IMR-90 (cell line): ENCODE measurements at regions not wholly inside any gene's neighbourhood (a gene's known extent, or its start where the extent isn't known, plus 50 kb on each side); places are given as distances from the start of the nearest gene placed in this dataset.

Experiments
- ATAC-seq: fragments of 200-7000 bp; cut with Tn5 transposase; 2 replicates; pipeline ENCODE4 v1.9.1; 2020; ENCODE audit warnings: low read depth, mild to moderate bottlenecking, moderate library complexity
- BruUV-seq: library from RNA; stranded (reverse); fragments of 400-500 nt; replicated peaks from 2 replicates; lab custom pipeline; 2021; lab: Mats Ljungman, UMichigan
- CTCF ChIA-PET: fragments of 300-600 bp; formaldehyde crosslinking; extraction: SDS; loops from one replicate; lab custom pipeline; 2021; ENCODE audit warnings: antibody characterized with exemption; lab: Yijun Ruan, JAX
- POLR2A ChIA-PET: fragments of 300-600 bp; sonication (Branson Sonifier 250); formaldehyde crosslinking; loops from one replicate; lab custom pipeline; 2022; ENCODE audit warnings: antibody characterized with exemption; ENCODE audit not compliant: unreplicated experiment; lab: Charles Lee
- DNase-seq: peaks from one replicate; pipeline ENCODE4 v3.0.0; 2013
- H2AFZ ChIP-seq: replicated peaks from 2 replicates; pipeline ENCODE3; 2013; ENCODE audit warnings: low read length, mild to moderate bottlenecking; ENCODE audit not compliant: poor library complexity
- H2AK5ac ChIP-seq: 2 replicates; pipeline ENCODE4 v1.6.1; 2013; ENCODE audit warnings: low read depth, low read length, inconsistent platforms
- H2AK9ac ChIP-seq: replicated peaks from 2 replicates; pipeline ENCODE3; 2013; ENCODE audit warnings: mild to moderate bottlenecking, low read depth, low read length, moderate library complexity; ENCODE audit not compliant: poor library complexity
- H2BK120ac ChIP-seq: 2 replicates; pipeline ENCODE4 v1.6.1; 2013; ENCODE audit warnings: low read depth, low read length, inconsistent platforms
- H2BK15ac ChIP-seq: 3 replicates; pipeline ENCODE4 v1.6.1; 2013; ENCODE audit warnings: low read depth, low read length, inconsistent platforms
- H2BK20ac ChIP-seq: 2 replicates; pipeline ENCODE4 v1.6.1; 2013; ENCODE audit warnings: low read depth, mild to moderate bottlenecking, inconsistent platforms, low read length, moderate library complexity
- H2BK5ac ChIP-seq: 2 replicates; pipeline ENCODE4 v1.6.1; 2013; ENCODE audit warnings: mild to moderate bottlenecking, low read depth, low read length, inconsistent platforms; ENCODE audit not compliant: poor library complexity, severe bottlenecking
- H3K14ac ChIP-seq: replicated peaks from 2 replicates; pipeline ENCODE4 v1.6.1; 2013; ENCODE audit warnings: low read depth, low read length, inconsistent platforms
- H3K18ac ChIP-seq: 2 replicates; pipeline ENCODE4 v1.6.1; 2013; ENCODE audit warnings: low read depth, low read length, control low read depth
- H3K23ac ChIP-seq: 2 replicates; pipeline ENCODE4 v1.6.1; 2013; ENCODE audit warnings: low read depth, low read length, inconsistent platforms
- H3K27ac ChIP-seq: 2 replicates; pipeline ENCODE4 v1.5.1; 2013; ENCODE audit warnings: mild to moderate bottlenecking, control low read depth, low read length; ENCODE audit not compliant: insufficient read depth
- H3K27me3 ChIP-seq: 2 replicates; pipeline ENCODE4 v1.6.1; 2013; ENCODE audit warnings: low read length; ENCODE audit not compliant: control insufficient read depth, insufficient read depth
- H3K36me3 ChIP-seq: 2 replicates; pipeline ENCODE4 v1.6.1; 2013; ENCODE audit warnings: low read length, mixed read lengths; ENCODE audit not compliant: control insufficient read depth, insufficient read depth
- H3K4ac ChIP-seq: 2 replicates; pipeline ENCODE4 v1.6.1; 2013; ENCODE audit warnings: low read depth, low read length, inconsistent platforms
- H3K4me1 ChIP-seq: 2 replicates; pipeline ENCODE4 v1.6.1; 2013; ENCODE audit warnings: low read length, mixed read lengths; ENCODE audit not compliant: control insufficient read depth, insufficient read depth
- H3K4me2 ChIP-seq: 2 replicates; pipeline ENCODE4 v1.6.1; 2013; ENCODE audit warnings: low read depth, mild to moderate bottlenecking, control low read depth, low read length, moderate library complexity
- H3K4me3 ChIP-seq: 2 replicates; pipeline ENCODE4 v1.5.1; 2013; ENCODE audit warnings: low read depth, mild to moderate bottlenecking, control low read depth, low read length, moderate library complexity; ENCODE audit not compliant: insufficient read depth
- H3K56ac ChIP-seq: 2 replicates; pipeline ENCODE4 v1.6.1; 2013; ENCODE audit warnings: low read length, inconsistent platforms; ENCODE audit not compliant: insufficient read depth; ENCODE audit errors: extremely low read depth
- H3K79me1 ChIP-seq, 2 experiments: 2 replicates each; pipeline ENCODE4 v1.6.1; 2013; ENCODE audit warnings: low read length in 2 of 2, inconsistent platforms in 1 of 2, low read depth in 1 of 2
- H3K9ac ChIP-seq: 2 replicates; pipeline ENCODE4 v1.6.1; 2013; ENCODE audit warnings: low read depth, low read length, control low read depth
- H3K9me1 ChIP-seq: 2 replicates; pipeline ENCODE4 v1.6.1; 2013; ENCODE audit warnings: low read length, inconsistent platforms; ENCODE audit not compliant: insufficient read depth
- H3K9me3 ChIP-seq: 2 replicates; pipeline ENCODE4 v1.6.1; 2013; ENCODE audit warnings: low read length; ENCODE audit not compliant: control insufficient read depth, insufficient read depth
- H4K20me1 ChIP-seq: 2 replicates; pipeline ENCODE4 v1.6.1; 2013; ENCODE audit warnings: low read length, inconsistent platforms; ENCODE audit not compliant: insufficient read depth
- H4K5ac ChIP-seq: 2 replicates; pipeline ENCODE4 v1.6.1; 2013; ENCODE audit warnings: mild to moderate bottlenecking, low read depth, low read length, control low read depth
- H4K8ac ChIP-seq, 2 experiments: 2 replicates each; pipeline ENCODE4 v1.6.1; 2013; ENCODE audit warnings: low read depth in 2 of 2, low read length in 2 of 2, control low read depth in 1 of 2, inconsistent platforms in 1 of 2
- H4K91ac ChIP-seq: 2 replicates; pipeline ENCODE4 v1.6.1; 2013; ENCODE audit warnings: low read depth, low read length, inconsistent platforms; ENCODE audit not compliant: insufficient read depth
- CEBPB ChIP-seq: IDR thresholded peaks from 2 replicates; pipeline ENCODE4 v1.6.1; 2012; ENCODE audit warnings: low read depth, low read length, improper control_type of control experiment
- CHD1 ChIP-seq: IDR thresholded peaks from 2 replicates; pipeline ENCODE4 v1.6.1; 2012; ENCODE audit warnings: low read depth, low read length, improper control_type of control experiment
- MAFK ChIP-seq: IDR thresholded peaks from 2 replicates; pipeline ENCODE4 v1.6.1; 2012; ENCODE audit warnings: low read depth, low read length, improper control_type of control experiment
- MAZ ChIP-seq: IDR thresholded peaks from 2 replicates; pipeline ENCODE4 v1.6.1; 2012; ENCODE audit warnings: low read depth, mild to moderate bottlenecking, low read length, improper control_type of control experiment, moderate library complexity, borderline replicate concordance
- POLR2A ChIP-seq: IDR thresholded peaks from 2 replicates; pipeline ENCODE4 v1.6.1; 2012; ENCODE audit warnings: mild to moderate bottlenecking, low read depth, low read length
- RAD21 ChIP-seq: IDR thresholded peaks from 2 replicates; pipeline ENCODE4 v1.6.1; 2012; ENCODE audit warnings: low read length, improper control_type of control experiment
- RCOR1 ChIP-seq: IDR thresholded peaks from 2 replicates; pipeline ENCODE4 v1.6.1; 2012; ENCODE audit warnings: mild to moderate bottlenecking, low read length, improper control_type of control experiment; ENCODE audit not compliant: insufficient replicate concordance
- RFX5 ChIP-seq: IDR thresholded peaks from 2 replicates; pipeline ENCODE4 v1.8.0; 2012; ENCODE audit warnings: low read depth, mild to moderate bottlenecking, low read length, moderate library complexity
- SMC3 ChIP-seq: fragments of 150-350 bp; IDR thresholded peaks from 2 replicates; pipeline ENCODE4 v1.6.1; 2016; ENCODE audit warnings: low read depth, mild to moderate bottlenecking, antibody characterized with exemption, low read length, moderate library complexity
- WGBS, 2 experiments: methylation state at CpG; one replicate each; pipeline versions ENCODE4 v1.1.5 to v1.1.7; 2013; ENCODE audit warnings: missing lambda C conversion rate in 2 of 2; ENCODE audit not compliant: insufficient read length in 1 of 2; ENCODE audit errors: extremely low coverage in 2 of 2; 5-methylcytosine and 5-hydroxymethylcytosine counted together
- dilution Hi-C: fragments of 300-500 bp; cut with HindIII; formaldehyde crosslinking; loops from one replicate; pipeline ENCODE4 v1.14.3; 2018; ENCODE audit warnings: low sequenced_read_pairs; ENCODE audit not compliant: unreplicated experiment
- in situ Hi-C: fragments of 300-500 bp; cut with MboI; formaldehyde crosslinking; loops from 3 replicates; pipeline ENCODE4 v1.14.3; 2019; ENCODE audit warnings: low sequenced_read_pairs, inconsistent platforms, mixed read lengths
- intact Hi-C: fragments of 100-400 bp; cut with micrococcal nuclease; formaldehyde crosslinking; loops from 2 replicates; pipeline ENCODE4 v1.10.0; 2022
- TF ChIP-seq, protein P1 (sequence below): fragments of 150-350 bp; IDR thresholded peaks from 2 replicates; pipeline ENCODE4 v1.6.1; 2016; ENCODE audit warnings: low read depth, mild to moderate bottlenecking, low read length, moderate library complexity, borderline replicate concordance
- TF ChIP-seq, protein P2 (sequence below): conservative IDR thresholded peaks from 2 replicates; pipeline ENCODE4 v1.5.1; 2012; ENCODE audit warnings: mild to moderate bottlenecking, low read depth, low read length, improper control_type of control experiment

DNA sequence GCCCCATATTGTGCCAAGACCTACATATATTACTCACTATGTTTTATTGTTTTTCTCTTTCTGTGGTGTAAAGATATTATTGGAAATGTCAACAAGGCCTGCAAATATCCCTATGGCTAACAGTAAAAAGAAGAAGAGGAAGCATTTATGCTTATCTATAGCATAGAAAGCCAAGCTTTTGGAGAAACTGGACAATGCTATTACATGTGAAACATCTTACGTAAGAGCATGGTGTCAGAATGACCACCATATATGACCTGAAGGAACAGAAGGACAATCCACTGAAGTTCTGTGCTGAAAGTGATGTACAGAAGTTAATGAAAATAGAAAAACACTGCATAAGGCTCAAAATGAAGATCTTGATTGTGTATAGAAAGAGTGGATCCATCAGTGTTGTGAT, 145.2 kb downstream of the KCTD12 start:
- H3K18ac ChIP-seq = peak overlapping the region; percentile 30; the same call in 1 of the 2 replicates
- no peak overlapping the region for H2AK5ac ChIP-seq
- H3K27me3 ChIP-seq = no peaks in the 10 kb centered on the region
- dilution Hi-C loops = no loop called here
- DNase-seq (no peak), ATAC-seq (no peak)
- CTCF ChIA-PET = no interaction called here
- H2BK15ac ChIP-seq = no peak overlapping the region
- H2AK9ac ChIP-seq = no peak overlapping the region
- H3K23ac ChIP-seq = no peak overlapping the region
- H3K9ac ChIP-seq = no peak overlapping the region
- no peak overlapping the region for H3K4me3 ChIP-seq
- H3K9me1 ChIP-seq = peaks cover 2% of the 10 kb centered on the region; the same call in 1 of the 2 replicates
- POLR2A ChIA-PET = no interaction called here
- H3K56ac ChIP-seq = no peak overlapping the region
- TF ChIP-seq, protein P1, sequence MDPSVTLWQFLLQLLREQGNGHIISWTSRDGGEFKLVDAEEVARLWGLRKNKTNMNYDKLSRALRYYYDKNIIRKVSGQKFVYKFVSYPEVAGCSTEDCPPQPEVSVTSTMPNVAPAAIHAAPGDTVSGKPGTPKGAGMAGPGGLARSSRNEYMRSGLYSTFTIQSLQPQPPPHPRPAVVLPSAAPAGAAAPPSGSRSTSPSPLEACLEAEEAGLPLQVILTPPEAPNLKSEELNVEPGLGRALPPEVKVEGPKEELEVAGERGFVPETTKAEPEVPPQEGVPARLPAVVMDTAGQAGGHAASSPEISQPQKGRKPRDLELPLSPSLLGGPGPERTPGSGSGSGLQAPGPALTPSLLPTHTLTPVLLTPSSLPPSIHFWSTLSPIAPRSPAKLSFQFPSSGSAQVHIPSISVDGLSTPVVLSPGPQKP = no peak
- TF ChIP-seq CHD1 (no peak), SMC3 (no peak), RCOR1 (no peak), MAZ (no peak), CEBPB (no peak), RFX5 (no peak), POLR2A (no peak), RAD21 (no peak), MAFK (no peak)
- TF ChIP-seq, protein P2, sequence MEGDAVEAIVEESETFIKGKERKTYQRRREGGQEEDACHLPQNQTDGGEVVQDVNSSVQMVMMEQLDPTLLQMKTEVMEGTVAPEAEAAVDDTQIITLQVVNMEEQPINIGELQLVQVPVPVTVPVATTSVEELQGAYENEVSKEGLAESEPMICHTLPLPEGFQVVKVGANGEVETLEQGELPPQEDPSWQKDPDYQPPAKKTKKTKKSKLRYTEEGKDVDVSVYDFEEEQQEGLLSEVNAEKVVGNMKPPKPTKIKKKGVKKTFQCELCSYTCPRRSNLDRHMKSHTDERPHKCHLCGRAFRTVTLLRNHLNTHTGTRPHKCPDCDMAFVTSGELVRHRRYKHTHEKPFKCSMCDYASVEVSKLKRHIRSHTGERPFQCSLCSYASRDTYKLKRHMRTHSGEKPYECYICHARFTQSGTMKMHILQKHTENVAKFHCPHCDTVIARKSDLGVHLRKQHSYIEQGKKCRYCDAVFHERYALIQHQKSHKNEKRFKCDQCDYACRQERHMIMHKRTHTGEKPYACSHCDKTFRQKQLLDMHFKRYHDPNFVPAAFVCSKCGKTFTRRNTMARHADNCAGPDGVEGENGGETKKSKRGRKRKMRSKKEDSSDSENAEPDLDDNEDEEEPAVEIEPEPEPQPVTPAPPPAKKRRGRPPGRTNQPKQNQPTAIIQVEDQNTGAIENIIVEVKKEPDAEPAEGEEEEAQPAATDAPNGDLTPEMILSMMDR = no peak
- no peak overlapping the region for H2AFZ ChIP-seq
- H3K4me1 ChIP-seq = peaks cover 4% of the 10 kb centered on the region; the same call in 1 of the 2 replicates
- BruUV-seq = no TSS peak
- H3K27ac ChIP-seq = no peak overlapping the region
- H3K14ac ChIP-seq = no peak overlapping the region
- no peak overlapping the region for H3K4me2 ChIP-seq
- no peak overlapping the region for H2BK120ac ChIP-seq
- 0 out of 2 replicates have a peak overlapping the region, but pooled peaks have one; percentile 34 for H2BK20ac ChIP-seq
- H3K79me1 ChIP-seq = no peaks in the 10 kb centered on the region
- H4K5ac ChIP-seq = no peak overlapping the region
- in situ Hi-C loops = no loop called here
- H3K36me3 ChIP-seq = no peaks in the 10 kb centered on the region
- H4K91ac ChIP-seq = no peak overlapping the region
- WGBS, 2 experiments = no CpG with 5 or more reads among the region's 1 CpG
- H3K4ac ChIP-seq = no peak overlapping the region
- intact Hi-C loops = no loop called here
- no peaks in the 10 kb centered on the region for H4K20me1 ChIP-seq
- H4K8ac ChIP-seq = no peak overlapping the region
- peaks cover 3% of the 10 kb centered on the region; the same call in 1 of the 2 replicates for H3K9me3 ChIP-seq
- peak overlapping the region; percentile 13 for H2BK5ac ChIP-seq
